ENCODE measurements at regions not wholly inside any gene's neighbourhood (a gene's known extent, or its start where the extent isn't known, plus 50 kb on each side); places are given as distances from the start of the nearest gene placed in this dataset.

DNA sequence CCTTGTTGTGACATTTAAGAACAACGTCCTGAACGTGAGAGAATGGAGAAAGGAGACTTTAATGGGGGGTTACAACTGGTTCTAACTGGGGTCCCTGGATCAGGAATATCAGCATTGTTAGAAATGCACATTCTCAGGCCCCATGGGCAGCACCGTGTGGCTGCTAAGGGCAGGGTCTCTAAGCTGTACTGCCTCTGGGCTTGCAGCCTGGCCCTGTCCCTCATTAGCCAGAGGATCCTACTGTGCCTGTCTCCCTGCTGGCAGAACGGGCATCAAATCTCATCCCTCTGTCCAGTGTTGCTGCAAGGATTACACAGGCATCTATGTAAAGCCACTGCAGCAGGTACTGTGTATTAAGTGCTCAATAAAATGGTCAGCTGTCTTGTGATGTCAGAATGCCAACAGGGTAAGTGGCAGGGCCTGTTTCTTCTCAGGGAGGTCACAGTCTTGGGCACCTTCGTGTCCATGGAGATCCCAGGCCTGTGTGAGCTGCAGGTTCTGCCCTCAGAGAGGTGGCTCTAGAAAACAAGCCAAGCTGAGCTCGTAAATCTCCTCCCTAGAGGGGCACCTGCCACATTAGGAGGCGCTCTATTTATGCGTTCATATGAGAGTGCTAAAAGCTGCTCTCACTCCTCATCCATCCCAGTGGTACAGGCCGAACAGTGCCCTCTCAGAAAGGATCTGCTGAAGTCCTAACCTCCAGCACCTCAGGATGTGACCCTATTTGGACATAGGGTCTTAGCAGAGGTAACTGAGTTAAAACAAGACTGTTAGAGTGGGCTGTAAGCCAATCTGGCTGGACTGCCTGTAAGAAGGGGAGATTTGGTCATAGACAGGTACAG, 210.5 kb downstream of the GADD45G start:
- ChIA-PET CTCF (interaction anchor here (0.5 to 2.3 kb wide), 7 partner anchors 9 to 285 kb away, joined by 3 to 5 read pairs (median 3); no protein-coding TSS in a partner anchor), POLR2A (interaction anchor here (1.5 kb wide), 2 partner anchors 210 kb away, joined by 6 to 9 read pairs; partner anchors contain the start of gene GADD45G)
- Histone ChIP-seq H3K4me3 (ENCODE audit: low read depth, low read length) (no peak overlapping the region), H3K27ac (ENCODE audit: extremely low read depth, low read depth, low read length) (no peak overlapping the region), H3K9me3 (ENCODE audit: control insufficient read depth, insufficient read depth, low read depth, low read length) (no peaks in the 10 kb centered on the region), H3K36me3 (ENCODE audit: control insufficient read depth in 2 of 2, insufficient read depth in 1 of 2, low read length in 2 of 2) (no peaks in the 10 kb centered on the region), H3K4me1 (ENCODE audit: control insufficient read depth, insufficient read depth, low read length) (no peaks in the 10 kb centered on the region)
- TF ChIP-seq SP3 (tag by site-specific recombination; IDR thresholded peaks at IDR 0.05) (no peak), ZNF521 (tag by site-specific recombination; IDR thresholded peaks at IDR 0.05) (no peak), SP2 (tag by site-specific recombination; IDR thresholded peaks at IDR 0.05) (no peak), ZNF585B (tag by site-specific recombination; IDR thresholded peaks at IDR 0.05) (no peak), ZNF121 (tag by site-specific recombination; IDR thresholded peaks at IDR 0.05) (no peak), KLF10 (tag by site-specific recombination; IDR thresholded peaks at IDR 0.05) (no peak), ZNF776 (tag by site-specific recombination; IDR thresholded peaks at IDR 0.05; ENCODE audit: borderline replicate concordance) (no peak), ZNF148 (tag by site-specific recombination; IDR thresholded peaks at IDR 0.05; ENCODE audit: borderline replicate concordance) (no peak), ZNF157 (tag by site-specific recombination; IDR thresholded peaks at IDR 0.05) (no peak), ZBTB17 (tag by site-specific recombination; IDR thresholded peaks at IDR 0.05) (no peak), ZNF549 (tag by site-specific recombination; IDR thresholded peaks at IDR 0.05) (no peak), ZNF24 (tag by site-specific recombination; IDR thresholded peaks at IDR 0.05) (no peak), ELK4 (IDR thresholded peaks at IDR 0.05; ENCODE audit: borderline replicate concordance, low read depth, low read length) (no peak), ZNF692 (tag by site-specific recombination; IDR thresholded peaks at IDR 0.05) (no peak)
- TF ChIP-seq, protein P1, sequence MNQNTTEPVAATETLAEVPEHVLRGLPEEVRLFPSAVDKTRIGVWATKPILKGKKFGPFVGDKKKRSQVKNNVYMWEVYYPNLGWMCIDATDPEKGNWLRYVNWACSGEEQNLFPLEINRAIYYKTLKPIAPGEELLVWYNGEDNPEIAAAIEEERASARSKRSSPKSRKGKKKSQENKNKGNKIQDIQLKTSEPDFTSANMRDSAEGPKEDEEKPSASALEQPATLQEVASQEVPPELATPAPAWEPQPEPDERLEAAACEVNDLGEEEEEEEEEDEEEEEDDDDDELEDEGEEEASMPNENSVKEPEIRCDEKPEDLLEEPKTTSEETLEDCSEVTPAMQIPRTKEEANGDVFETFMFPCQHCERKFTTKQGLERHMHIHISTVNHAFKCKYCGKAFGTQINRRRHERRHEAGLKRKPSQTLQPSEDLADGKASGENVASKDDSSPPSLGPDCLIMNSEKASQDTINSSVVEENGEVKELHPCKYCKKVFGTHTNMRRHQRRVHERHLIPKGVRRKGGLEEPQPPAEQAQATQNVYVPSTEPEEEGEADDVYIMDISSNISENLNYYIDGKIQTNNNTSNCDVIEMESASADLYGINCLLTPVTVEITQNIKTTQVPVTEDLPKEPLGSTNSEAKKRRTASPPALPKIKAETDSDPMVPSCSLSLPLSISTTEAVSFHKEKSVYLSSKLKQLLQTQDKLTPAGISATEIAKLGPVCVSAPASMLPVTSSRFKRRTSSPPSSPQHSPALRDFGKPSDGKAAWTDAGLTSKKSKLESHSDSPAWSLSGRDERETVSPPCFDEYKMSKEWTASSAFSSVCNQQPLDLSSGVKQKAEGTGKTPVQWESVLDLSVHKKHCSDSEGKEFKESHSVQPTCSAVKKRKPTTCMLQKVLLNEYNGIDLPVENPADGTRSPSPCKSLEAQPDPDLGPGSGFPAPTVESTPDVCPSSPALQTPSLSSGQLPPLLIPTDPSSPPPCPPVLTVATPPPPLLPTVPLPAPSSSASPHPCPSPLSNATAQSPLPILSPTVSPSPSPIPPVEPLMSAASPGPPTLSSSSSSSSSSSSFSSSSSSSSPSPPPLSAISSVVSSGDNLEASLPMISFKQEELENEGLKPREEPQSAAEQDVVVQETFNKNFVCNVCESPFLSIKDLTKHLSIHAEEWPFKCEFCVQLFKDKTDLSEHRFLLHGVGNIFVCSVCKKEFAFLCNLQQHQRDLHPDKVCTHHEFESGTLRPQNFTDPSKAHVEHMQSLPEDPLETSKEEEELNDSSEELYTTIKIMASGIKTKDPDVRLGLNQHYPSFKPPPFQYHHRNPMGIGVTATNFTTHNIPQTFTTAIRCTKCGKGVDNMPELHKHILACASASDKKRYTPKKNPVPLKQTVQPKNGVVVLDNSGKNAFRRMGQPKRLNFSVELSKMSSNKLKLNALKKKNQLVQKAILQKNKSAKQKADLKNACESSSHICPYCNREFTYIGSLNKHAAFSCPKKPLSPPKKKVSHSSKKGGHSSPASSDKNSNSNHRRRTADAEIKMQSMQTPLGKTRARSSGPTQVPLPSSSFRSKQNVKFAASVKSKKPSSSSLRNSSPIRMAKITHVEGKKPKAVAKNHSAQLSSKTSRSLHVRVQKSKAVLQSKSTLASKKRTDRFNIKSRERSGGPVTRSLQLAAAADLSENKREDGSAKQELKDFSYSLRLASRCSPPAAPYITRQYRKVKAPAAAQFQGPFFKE (tag by site-specific recombination; IDR thresholded peaks at IDR 0.05; ENCODE audit: borderline replicate concordance), result no peak
- TF ChIP-seq, protein P2, sequence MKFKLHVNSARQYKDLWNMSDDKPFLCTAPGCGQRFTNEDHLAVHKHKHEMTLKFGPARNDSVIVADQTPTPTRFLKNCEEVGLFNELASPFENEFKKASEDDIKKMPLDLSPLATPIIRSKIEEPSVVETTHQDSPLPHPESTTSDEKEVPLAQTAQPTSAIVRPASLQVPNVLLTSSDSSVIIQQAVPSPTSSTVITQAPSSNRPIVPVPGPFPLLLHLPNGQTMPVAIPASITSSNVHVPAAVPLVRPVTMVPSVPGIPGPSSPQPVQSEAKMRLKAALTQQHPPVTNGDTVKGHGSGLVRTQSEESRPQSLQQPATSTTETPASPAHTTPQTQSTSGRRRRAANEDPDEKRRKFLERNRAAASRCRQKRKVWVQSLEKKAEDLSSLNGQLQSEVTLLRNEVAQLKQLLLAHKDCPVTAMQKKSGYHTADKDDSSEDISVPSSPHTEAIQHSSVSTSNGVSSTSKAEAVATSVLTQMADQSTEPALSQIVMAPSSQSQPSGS (tag by site-specific recombination; IDR thresholded peaks at IDR 0.05; ENCODE audit: low read depth), result no peak
